GM20000 (cell line): ENCODE measurements at regions not wholly inside any gene's neighbourhood (a gene's known extent, or its start where the extent isn't known, plus 50 kb on each side); places are given as distances from the start of the nearest gene placed in this dataset.

Experiments used
- DNase-seq: peaks from one replicate; pipeline ENCODE4 v3.0.0; 2012; ENCODE audit warnings: low spot score
- CTCF ChIP-seq: IDR thresholded peaks from 2 replicates; pipeline ENCODE4 v1.5.1; 2012; ENCODE audit warnings: mild to moderate bottlenecking, control low read depth; ENCODE audit errors: extremely low read depth, missing control alignments

DNA sequence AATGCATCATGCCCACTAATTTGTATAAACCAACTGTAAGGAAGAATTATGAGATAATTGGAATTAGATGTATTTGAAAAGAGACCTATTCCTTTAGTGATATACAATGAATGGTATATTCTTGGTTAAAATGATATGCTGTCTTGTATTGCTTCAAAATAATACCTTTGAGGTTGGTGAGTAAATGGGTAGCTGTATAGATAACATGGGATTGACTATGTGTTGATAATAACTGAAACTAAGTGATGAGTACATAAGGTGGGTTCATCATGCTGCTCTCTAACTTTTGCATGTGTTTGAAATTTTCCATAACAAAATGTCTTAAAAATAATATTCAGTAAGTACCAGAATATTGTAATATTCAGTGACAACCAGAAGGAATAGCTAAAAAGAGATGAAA is 272.6 kb upstream of the ZPLD1 start:
- no peak for TF ChIP-seq CTCF
- DNase-seq: no peak

DNA sequence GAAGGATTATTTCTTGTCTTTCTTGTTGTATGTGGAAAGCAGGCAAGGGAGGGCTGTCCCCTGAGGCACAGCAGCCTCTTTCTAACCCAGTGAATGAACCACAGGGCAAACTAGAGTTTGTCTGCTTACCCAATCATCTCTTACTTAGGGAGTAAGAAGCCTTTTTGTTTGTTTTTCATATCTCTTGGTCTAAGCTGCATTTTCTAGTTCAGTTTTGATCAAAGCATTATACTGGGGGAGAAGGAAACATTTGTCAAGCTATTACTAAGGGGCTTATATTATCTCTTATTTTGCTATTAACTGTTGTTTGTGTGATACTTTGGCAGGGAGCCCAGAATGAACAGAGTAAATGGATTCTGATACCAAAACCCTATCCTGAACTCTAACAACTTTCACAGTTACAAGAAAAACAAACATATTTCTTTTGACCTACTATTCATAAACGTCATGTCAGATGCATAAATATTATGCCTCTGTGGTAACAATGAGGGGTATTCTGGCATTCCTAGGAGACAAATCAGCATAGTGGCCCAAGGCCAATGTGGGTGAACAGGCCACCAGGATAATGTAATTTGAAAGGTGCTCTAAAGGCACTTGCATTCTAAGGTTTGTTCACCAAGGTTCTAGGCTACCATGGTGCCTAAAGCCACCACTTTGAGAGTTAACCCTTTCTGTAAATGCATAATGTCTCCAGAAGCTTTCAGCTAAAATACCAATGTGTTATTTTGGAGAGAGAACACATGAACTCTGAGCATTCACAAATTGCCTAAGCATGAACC is 271.6 kb upstream of the ZPLD1 start:
- no peak for TF ChIP-seq CTCF

GRCh38 chr3:102163818-102164154 is 271.0 kb upstream of the ZPLD1 start:
- no peak for DNase-seq
- no peak for TF ChIP-seq CTCF

More for the DNA sequence above, 271.6 kb upstream of the ZPLD1 start:
- no peak for DNase-seq

DNA sequence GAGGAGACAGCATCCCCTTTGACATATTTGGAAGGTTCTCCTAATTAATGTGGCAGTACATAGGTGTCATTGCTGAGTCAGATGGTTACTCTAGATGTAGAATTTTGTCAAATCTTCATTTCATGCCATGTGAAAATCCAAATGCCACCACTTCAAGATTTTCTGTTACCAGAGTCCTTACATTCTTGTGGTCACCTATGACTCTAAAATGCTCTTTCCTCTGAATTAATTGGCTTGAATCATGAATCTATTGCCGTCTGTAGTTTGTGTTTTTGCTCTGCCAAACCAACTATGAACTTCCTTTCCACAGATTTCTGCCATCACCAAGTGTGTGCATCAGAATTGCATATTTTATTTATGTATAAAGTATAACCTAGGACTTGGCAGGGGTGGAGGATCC is 269.4 kb upstream of the ZPLD1 start:
- DNase-seq: no peak
- TF ChIP-seq CTCF: no peak

- TF ChIP-seq CTCF: no peak
These were observed 264.8 kb upstream of the ZPLD1 start for GRCh38 chr3:102169915-102170479.

DNA sequence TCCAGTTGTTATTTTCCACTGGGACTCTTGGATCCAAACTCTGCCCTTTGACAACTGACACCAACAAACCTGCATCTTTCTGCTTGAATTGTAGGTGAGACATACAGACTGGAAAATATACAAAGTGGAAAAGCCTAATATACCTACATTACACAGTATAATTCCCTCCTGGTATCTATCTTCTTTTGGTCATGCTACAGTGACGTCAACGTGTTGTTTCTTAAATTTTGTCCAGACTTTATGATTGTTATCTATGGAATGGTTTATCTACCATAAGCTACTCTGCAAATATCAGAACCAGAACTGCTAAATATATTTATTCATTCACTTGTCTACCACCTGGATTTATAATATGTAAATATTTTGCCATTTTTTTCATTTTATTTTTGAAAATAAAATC is 264.3 kb upstream of the ZPLD1 start:
- no peak for TF ChIP-seq CTCF
- DNase-seq: no peak

More at GRCh38 chr3:102169915-102170479, 264.8 kb upstream of the ZPLD1 start:
- no peak for DNase-seq

DNA sequence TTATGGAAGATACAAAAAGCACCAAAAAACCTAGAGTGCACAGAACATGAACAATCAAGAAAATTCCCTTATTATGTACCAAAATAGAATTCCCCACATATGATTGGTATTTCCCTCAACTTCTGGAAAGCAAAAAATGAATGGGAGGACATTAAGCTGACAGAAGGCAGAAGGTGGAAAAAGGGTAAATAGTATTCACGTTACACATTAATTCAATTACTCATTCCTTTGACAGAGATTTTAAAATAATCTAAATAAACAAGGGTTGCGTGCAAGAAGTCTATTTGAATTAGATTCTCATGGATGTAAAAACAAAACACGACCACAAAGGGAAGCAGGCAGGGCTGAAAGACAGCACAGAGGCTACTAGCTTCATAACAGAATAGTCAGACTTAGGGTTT is 260.5 kb upstream of the ZPLD1 start:
- no peak for DNase-seq
- no peak for TF ChIP-seq CTCF
